Heart right ventricle (tissue), 16 donors: ENCODE measurements at regions not wholly inside any gene's neighbourhood (a gene's known extent, or its start where the extent isn't known, plus 50 kb on each side); places are given as distances from the start of the nearest gene placed in this dataset.
"Not testable (repeated sequence)": the region's sequence is repeated elsewhere in the genome, so short reads cannot be mapped to it uniquely, and the experiment has no call there.

Source experiments
- ATAC-seq, 8 donors: fragments of 200-7000 bp; cut with Tn5 transposase; one replicate each; pipeline ENCODE4 v1.9.1; 2020; ENCODE audit warnings: mild to moderate bottlenecking in 8 of 8, moderate library complexity in 8 of 8, moderate number of reproducible peaks in 1 of 8
- DNase-seq, 2 donors: peaks; one replicate each; pipeline ENCODE4 v3.0.0-alpha.2; 2020
- H3K27ac ChIP-seq, 10 donors: fragments of 200-600 bp; sonication (generic) in 2 of 10; one replicate each; pipeline versions ENCODE4 v1.5.0 to v1.8.0; 2020 to 2022; ENCODE audit warnings: mild to moderate bottlenecking in 3 of 10
- H3K27me3 ChIP-seq, 7 donors: fragments of 200-600 bp; one replicate each; pipeline ENCODE4 v1.8.0; 2021 to 2022; ENCODE audit warnings: mild to moderate bottlenecking in 2 of 7
- H3K36me3 ChIP-seq, 9 donors: fragments of 200-600 bp; sonication (generic) in 1 of 9; one replicate each; pipeline versions ENCODE4 v1.5.0 to v1.8.0; 2020 to 2022; ENCODE audit warnings: mild to moderate bottlenecking in 2 of 9
- H3K4me1 ChIP-seq, 9 donors: fragments of 200-600 bp; sonication (generic) in 1 of 9; one replicate each; pipeline versions ENCODE4 v1.5.0 to v1.8.0; 2020 to 2022; ENCODE audit warnings: mild to moderate bottlenecking in 4 of 9
- H3K4me3 ChIP-seq, 10 donors: fragments of 200-600 bp; sonication (generic) in 2 of 10; one replicate each; pipeline versions ENCODE4 v1.5.0 to v1.8.0; 2020 to 2022; ENCODE audit warnings: mild to moderate bottlenecking in 7 of 10, moderate library complexity in 2 of 10
- H3K9me3 ChIP-seq, 11 donors: fragments of 200-600 bp in 10 of 11; sonication (generic) in 2 of 11; one replicate each; pipeline versions ENCODE4 v1.5.0 to v1.8.0; 2013 to 2022; ENCODE audit warnings: mild to moderate bottlenecking in 2 of 11, control low read depth in 1 of 11, moderate library complexity in 1 of 11
- WGBS, 2 donors: extraction: QIAGEN DNeasy Blood & Tissue Kit; methylation state at CpG; one replicate each; pipeline ENCODE4 v1.1.7; 2013; ENCODE audit warnings: inconsistent platforms in 1 of 2; 5-methylcytosine and 5-hydroxymethylcytosine counted together
- intact Hi-C, 10 donors: fragments of 100-400 bp; cut with DNase I; formaldehyde crosslinking; loops; one replicate each; pipeline versions ENCODE4 v1.11.1 to v1.14.2; 2022
- TF ChIP-seq, protein P1 (sequence below), 9 donors: fragments of 200-600 bp; sonication (generic) in 2 of 9; IDR thresholded peaks; one replicate each; pipeline versions ENCODE4 v1.5.0 to v1.8.0; 2021 to 2022; ENCODE audit warnings: antibody characterized with exemption in 9 of 9, mild to moderate bottlenecking in 5 of 9, moderate library complexity in 1 of 9
- donor health status: Arrhythmogenic right ventricular cardiomyopathy.
- donor health status: ischemic (EF 13 %, LVEDD 7.1; RV severe dilation, severe dysfunction).
- donor health status: healthy with polysubstance abuse.
- donor health status: DM: no; HTN: yes; CAD: no.
- donor health status: DM: no; HTN: no; CAD: no.
- donor health status: ischemic (EF 25% LVEDD 6.9; RV normal size, moderate dysfunction).
- donor health status: ischemic (EF 25% LVEDD 5.7; RV mildly dilated, moderate dysfunction).
- donor health status: healthy.
- donor health status: DM: yes; HTN: yes; CAD: no.
- donor health status: Ischemic cardiomyopathy.
- donor health status: ischemic (EF 35%, LVEDD 5.7; RV mildly dilated, moderate dysfunction).
- donor health status: nonischemic (EF 11% LVEDD 7.7; RV severe dilation, severe dysfunction).
- donor health status: DM: yes; HTN: yes; CAD: no.
- donor health status: PGD.
- donor health status: ischemic (EF 29% LVEDD 5.4; RV normal size, mild dysfunction).
- donor health status: nonischemic (EF 23%, LVEDD 6.1; RV moderate dilation, normal function).

DNA sequence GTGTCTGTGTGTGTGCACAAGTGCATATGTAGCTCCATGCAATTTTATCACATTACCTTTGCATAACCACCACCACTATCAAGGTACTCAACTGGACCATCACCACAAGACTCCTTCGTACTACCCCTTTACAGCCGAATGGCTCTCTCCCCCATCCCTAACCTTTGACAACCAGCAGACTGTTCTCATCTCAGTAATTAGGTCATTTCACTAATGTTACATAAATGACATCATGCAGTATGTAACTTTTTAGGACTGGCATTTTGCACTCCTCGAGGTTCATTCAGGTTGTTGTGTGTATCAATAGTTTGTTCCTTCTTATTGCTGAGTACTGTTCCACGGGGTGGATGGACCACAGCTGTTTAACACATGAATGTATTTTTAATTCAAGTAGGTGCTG lies 121.8 kb upstream of the SLC6A11 start:
- H3K4me1 ChIP-seq, result no peaks in the 10 kb centered on the region
- intact Hi-C loops, result loop anchor here in 6 of 10 donors (1.0 to 10.0 kb wide), 4 partner anchors 347 to 352 kb away; no protein-coding TSS in a partner anchor
- no peak for ATAC-seq
- H3K27me3 ChIP-seq, result peaks cover 0 to 34% (median 19%) of the 10 kb centered on the region in 7 donors
- no peak overlapping the region for H3K4me3 ChIP-seq
- H3K27ac ChIP-seq, result no peak overlapping the region
- no peaks in the 10 kb centered on the region for H3K36me3 ChIP-seq
- H3K9me3 ChIP-seq, result no peaks in the 10 kb centered on the region
- 70 to 71% methylated on average over 4 of the region's 4 CpGs for WGBS, 2 donors
- DNase-seq, result no peak
- TF ChIP-seq, protein P1, sequence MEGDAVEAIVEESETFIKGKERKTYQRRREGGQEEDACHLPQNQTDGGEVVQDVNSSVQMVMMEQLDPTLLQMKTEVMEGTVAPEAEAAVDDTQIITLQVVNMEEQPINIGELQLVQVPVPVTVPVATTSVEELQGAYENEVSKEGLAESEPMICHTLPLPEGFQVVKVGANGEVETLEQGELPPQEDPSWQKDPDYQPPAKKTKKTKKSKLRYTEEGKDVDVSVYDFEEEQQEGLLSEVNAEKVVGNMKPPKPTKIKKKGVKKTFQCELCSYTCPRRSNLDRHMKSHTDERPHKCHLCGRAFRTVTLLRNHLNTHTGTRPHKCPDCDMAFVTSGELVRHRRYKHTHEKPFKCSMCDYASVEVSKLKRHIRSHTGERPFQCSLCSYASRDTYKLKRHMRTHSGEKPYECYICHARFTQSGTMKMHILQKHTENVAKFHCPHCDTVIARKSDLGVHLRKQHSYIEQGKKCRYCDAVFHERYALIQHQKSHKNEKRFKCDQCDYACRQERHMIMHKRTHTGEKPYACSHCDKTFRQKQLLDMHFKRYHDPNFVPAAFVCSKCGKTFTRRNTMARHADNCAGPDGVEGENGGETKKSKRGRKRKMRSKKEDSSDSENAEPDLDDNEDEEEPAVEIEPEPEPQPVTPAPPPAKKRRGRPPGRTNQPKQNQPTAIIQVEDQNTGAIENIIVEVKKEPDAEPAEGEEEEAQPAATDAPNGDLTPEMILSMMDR (IDR thresholded peaks at IDR 0.05), result no peak

DNA sequence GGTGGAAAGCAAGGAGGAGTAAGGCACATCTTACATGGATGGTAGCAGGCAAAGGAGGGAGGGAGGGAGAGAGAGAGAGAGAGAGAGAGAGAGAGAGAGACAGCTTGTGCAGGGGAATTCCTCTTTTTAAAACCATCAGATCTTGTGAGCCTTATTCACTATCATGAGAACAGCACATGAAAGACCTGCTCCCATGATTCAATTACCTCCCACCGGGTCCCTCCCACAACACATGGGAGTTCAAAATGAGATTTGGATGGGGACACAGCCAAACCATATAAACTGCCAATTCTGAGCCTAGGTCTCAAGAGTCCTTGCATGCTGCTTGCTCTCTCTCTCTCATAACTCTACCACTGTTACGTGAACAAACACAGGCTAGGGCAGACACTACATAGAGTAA lies 120.8 kb upstream of the SLC6A11 start:
- not testable (repeated sequence) for H3K36me3 ChIP-seq, DNase-seq, H3K4me3 ChIP-seq, ATAC-seq, H3K9me3 ChIP-seq, H3K4me1 ChIP-seq, H3K27ac ChIP-seq
- 65 to 74% methylated on average over 2 of the region's 2 CpGs for WGBS, 2 donors
- intact Hi-C loops, result loop anchor here in 4 of 10 donors (5.0 to 10.0 kb wide), 3 partner anchors 348 to 353 kb away; no protein-coding TSS in a partner anchor
- peaks cover 0 to 36% (median 14%) of the 10 kb centered on the region in 7 donors for H3K27me3 ChIP-seq

DNA sequence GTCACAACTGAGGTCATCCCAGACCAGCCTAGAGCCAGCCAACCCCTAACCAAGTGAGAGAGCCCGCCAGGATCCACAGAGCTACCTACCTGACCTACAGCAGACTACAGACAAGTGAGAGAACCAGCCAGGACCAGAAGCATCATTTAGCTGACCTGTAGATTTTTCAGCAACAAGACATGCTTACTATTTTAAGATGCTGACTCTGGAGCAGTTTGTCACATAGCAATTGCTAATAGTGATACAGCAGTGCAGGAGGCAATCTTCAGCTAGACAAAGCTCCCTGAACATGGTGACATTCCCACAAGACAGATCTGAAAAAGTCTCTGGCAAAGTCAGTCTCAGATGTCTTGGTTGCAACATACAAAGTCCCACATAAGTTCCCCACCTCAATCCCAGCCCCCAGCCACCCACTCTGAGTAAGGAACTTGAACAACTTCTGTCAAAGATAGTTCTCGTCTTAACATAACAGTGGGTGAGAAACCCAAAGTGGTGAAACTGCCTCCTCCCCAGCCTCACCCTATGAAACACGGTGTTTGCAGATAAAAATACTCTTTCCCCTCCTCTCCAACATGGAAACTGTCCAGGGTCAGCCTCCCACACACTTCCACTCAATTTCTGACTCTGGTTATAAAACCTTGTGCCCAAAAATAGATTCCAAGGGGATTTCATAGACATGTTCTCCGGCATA lies 120.3 kb upstream of the SLC6A11 start:
- WGBS, 2 donors, result 37 to 47% methylated on average over 4 of the region's 4 CpGs
- TF ChIP-seq, protein P1 (IDR thresholded peaks at IDR 0.05), result no peak

DNA sequence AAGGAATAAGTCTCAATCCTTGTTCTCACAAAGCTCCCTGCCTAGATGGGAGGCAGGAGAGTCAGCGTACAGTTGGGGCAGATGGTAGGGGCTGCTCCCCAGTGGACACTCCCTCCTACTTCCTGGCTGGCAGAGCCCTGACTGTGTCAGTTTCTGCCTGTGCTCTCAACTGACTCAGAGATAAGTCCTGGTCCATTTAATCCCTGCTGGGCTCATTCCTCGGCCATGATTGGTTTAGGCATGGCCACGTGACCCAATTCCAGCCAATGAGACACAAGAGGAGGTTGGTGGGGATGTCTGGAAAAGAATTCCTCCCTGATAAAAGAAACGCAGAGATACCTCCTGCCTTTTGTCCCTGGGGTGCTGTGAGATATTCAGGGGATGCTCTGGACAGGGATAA lies 118.1 kb upstream of the SLC6A11 start:
- no peak for DNase-seq
- Histone ChIP-seq H3K36me3 (no peaks in the 10 kb centered on the region), H3K27ac (no peak overlapping the region), H3K4me3 (no peak overlapping the region), H3K9me3 (no peaks in the 10 kb centered on the region), H3K4me1 (no peaks in the 10 kb centered on the region), H3K27me3 (peaks cover 4 to 58% (median 35%) of the 10 kb centered on the region in 7 donors)
- ATAC-seq, result no peak
- WGBS, 2 donors, result 49 to 50% methylated on average over 4 of the region's 4 CpGs
- intact Hi-C loops, result loop anchor here in 4 of 10 donors (5.0 to 10.0 kb wide), 3 partner anchors 351 to 356 kb away; no protein-coding TSS in a partner anchor
- TF ChIP-seq, protein P1 (IDR thresholded peaks at IDR 0.05), result no peak

More for the DNA sequence above, 120.3 kb upstream of the SLC6A11 start:
- Histone ChIP-seq H3K4me3 (no peak overlapping the region), H3K27ac (no peak overlapping the region), H3K4me1 (no peaks in the 10 kb centered on the region), H3K27me3 (peaks cover 0 to 41% (median 19%) of the 10 kb centered on the region in 7 donors), H3K9me3 (no peaks in the 10 kb centered on the region), H3K36me3 (no peaks in the 10 kb centered on the region)
- no peak for ATAC-seq
- intact Hi-C loops, result loop anchor here in 4 of 10 donors (5.0 to 10.0 kb wide), 3 partner anchors 348 to 353 kb away; no protein-coding TSS in a partner anchor
- no peak for DNase-seq

DNA sequence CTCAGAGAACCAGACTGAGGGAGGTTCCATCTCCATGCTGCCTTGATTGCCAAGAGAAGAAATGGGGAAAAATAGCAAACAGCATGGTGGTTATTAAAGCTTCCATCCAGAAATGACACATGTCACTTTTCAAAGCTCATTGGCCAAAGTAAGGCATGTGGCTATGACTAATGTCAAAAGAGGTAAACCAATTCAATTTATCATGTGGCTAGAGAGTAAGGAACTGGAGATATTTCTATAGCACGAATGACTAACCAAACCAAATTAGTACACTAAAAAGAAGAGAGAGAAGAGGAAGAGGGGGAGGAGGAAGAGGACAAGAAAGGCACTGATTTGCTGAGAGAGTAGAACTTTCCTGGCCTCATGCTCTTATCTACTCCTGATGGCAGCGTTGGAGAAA lies 115.2 kb upstream of the SLC6A11 start:
- peaks cover 4 to 85% (median 64%) of the 10 kb centered on the region in 7 donors for H3K27me3 ChIP-seq
- H3K27ac ChIP-seq, result no peak overlapping the region
- intact Hi-C loops, result loop anchor here in 1 of 10 donors (10.0 kb wide), 1 partner anchor 356 kb away; no protein-coding TSS in a partner anchor
- no peak overlapping the region for H3K4me3 ChIP-seq
- no peaks in the 10 kb centered on the region for H3K36me3 ChIP-seq
- H3K4me1 ChIP-seq, result no peaks in the 10 kb centered on the region
- TF ChIP-seq, protein P1 (IDR thresholded peaks at IDR 0.05), result no peak
- 61 to 69% methylated on average over 2 of the region's 2 CpGs for WGBS, 2 donors
- no peaks in the 10 kb centered on the region for H3K9me3 ChIP-seq
- DNase-seq (no peak), ATAC-seq (no peak)
